Esophagus muscularis mucosa (tissue), 4 donors: ENCODE measurements at regions not wholly inside any gene's neighbourhood (a gene's known extent, or its start where the extent isn't known, plus 50 kb on each side); places are given as distances from the start of the nearest gene placed in this dataset.

Experiments
- DNase-seq: peaks from one replicate; pipeline ENCODE4 v3.0.0-alpha.2; 2017; ENCODE audit errors: extremely low spot score
- H3K27ac ChIP-seq, 4 donors: fragments of 200-600 bp; sonication (generic); replicated peaks in 1 of 4; 1 replicate in 3 of 4; 2 replicates in 1 of 4; pipeline ENCODE4 v1.5.1; 2016 to 2019; ENCODE audit warnings: mild to moderate bottlenecking in 1 of 4
- H3K27me3 ChIP-seq, 4 donors: fragments of 200-600 bp; sonication (generic); one replicate each; pipeline versions ENCODE4 v1.5.1 to v1.6.0; 2016 to 2019
- H3K36me3 ChIP-seq, 4 donors: fragments of 200-600 bp; sonication (generic); one replicate each; pipeline ENCODE4 v1.5.1; 2016 to 2019
- H3K4me1 ChIP-seq, 4 donors: fragments of 200-600 bp; sonication (generic); one replicate each; pipeline ENCODE4 v1.5.1; 2016 to 2019
- H3K4me3 ChIP-seq, 4 donors: fragments of 200-600 bp; sonication (generic); 1 replicate in 2 of 4; 2 replicates in 2 of 4; pipeline ENCODE4 v1.5.1; 2016 to 2019; ENCODE audit warnings: mild to moderate bottlenecking in 4 of 4, moderate library complexity in 1 of 4
- H3K9me3 ChIP-seq, 4 donors: fragments of 200-600 bp; sonication (generic); 1 replicate in 3 of 4; 2 replicates in 1 of 4; pipeline ENCODE4 v1.5.1; 2016 to 2019
- CTCF ChIP-seq, 3 experiments: fragments of 200-600 bp in 2 of 3; fragments of 450-650 bp in 1 of 3; sonication (generic) in 2 of 3; IDR thresholded peaks; one replicate each; pipeline ENCODE4 v1.5.1; 2017 to 2019; ENCODE audit warnings: antibody characterized with exemption in 3 of 3, mild to moderate bottlenecking in 2 of 3, moderate library complexity in 1 of 3
- EP300 ChIP-seq: sonication (generic); formaldehyde crosslinking; IDR thresholded peaks from one replicate; pipeline ENCODE4 v1.6.1; 2017; ENCODE audit warnings: antibody characterized with exemption
- POLR2A ChIP-seq: fragments of 450-650 bp; IDR thresholded peaks from one replicate; pipeline ENCODE4 v1.6.1; 2017; ENCODE audit warnings: antibody characterized with exemption, moderate library complexity, mild to moderate bottlenecking, low read depth
- POLR2AphosphoS5 ChIP-seq, 2 donors: sonication (generic); formaldehyde crosslinking; IDR thresholded peaks; one replicate each; pipeline ENCODE4 v1.6.1; 2017; ENCODE audit warnings: antibody characterized with exemption in 2 of 2
- WGBS: methylation state at CpG from one replicate; pipeline ENCODE4 v1.1.5; 2018; 5-methylcytosine and 5-hydroxymethylcytosine counted together
- intact Hi-C: fragments of 100-400 bp; cut with DNase I; formaldehyde crosslinking; loops from one replicate; pipeline ENCODE4 v1.15.1; 2023

- H3K27me3 ChIP-seq = peaks cover 0 to 17% (median 0%) of the 10 kb centered on the region in 4 donors
- intact Hi-C loops = no loop called here
- no peak overlapping the region for H3K27ac ChIP-seq
- no peaks in the 10 kb centered on the region for H3K9me3 ChIP-seq
- H3K36me3 ChIP-seq = no peaks in the 10 kb centered on the region
- no peaks in the 10 kb centered on the region for H3K4me1 ChIP-seq
- no peak for DNase-seq
- 75% methylated on average over 16 of the region's 21 CpGs for WGBS
- TF ChIP-seq CTCF (IDR thresholded peaks at IDR 0.05) = no peak
- TF ChIP-seq EP300 = no peak
- H3K4me3 ChIP-seq = no peak overlapping the region
Observed at GRCh38 chr22:48740086-48740730, 1087.5 kb downstream of the BRD1 start.

DNA sequence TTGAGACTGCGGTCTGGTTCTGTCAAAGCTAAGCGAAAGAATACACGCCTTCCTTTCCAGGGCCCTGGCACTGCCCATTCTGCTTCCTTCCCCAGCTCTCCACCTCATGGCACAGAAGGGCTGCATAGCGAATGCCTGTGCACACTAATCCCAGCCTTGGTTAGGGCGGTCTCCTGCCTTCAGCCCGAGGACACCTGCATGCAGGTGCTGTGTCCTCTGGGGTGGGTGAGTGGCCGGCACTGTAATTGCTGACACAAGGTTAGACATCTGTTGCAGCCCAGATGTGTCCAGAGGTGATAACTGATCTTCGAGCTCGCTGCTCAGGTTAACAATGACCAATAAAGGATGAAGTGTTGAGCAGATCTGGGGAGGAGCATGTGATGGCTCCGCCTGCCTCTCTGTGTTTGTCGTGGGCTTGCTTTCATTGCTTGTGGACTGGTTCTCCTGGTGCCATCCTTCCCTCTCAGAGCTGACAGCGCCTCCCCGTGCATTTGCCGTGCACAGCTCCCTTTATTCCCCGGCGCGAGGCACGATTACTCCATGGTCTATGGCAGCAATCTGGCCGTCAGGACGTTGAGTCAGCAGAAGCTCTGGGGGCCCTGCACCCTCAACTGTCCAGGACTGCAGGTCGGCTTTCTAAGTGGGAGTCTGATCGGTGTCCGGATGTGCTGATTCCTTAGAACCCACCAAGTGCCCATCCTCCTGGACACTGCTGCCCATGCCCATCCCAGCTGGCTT, 1088.2 kb downstream of the BRD1 start:
- Histone ChIP-seq H3K4me3 (no peak overlapping the region), H3K27me3 (peaks cover 0 to 17% (median 0%) of the 10 kb centered on the region in 4 donors), H3K9me3 (no peaks in the 10 kb centered on the region), H3K4me1 (no peaks in the 10 kb centered on the region), H3K27ac (no peak overlapping the region), H3K36me3 (no peaks in the 10 kb centered on the region)
- WGBS = 88% methylated on average over 23 of the region's 23 CpGs
- no peak for DNase-seq
- intact Hi-C loops = no loop called here
- no peak for TF ChIP-seq EP300
- TF ChIP-seq POLR2A = no peak
- TF ChIP-seq POLR2AphosphoS5 (IDR thresholded peaks at IDR 0.05) = no peak

DNA sequence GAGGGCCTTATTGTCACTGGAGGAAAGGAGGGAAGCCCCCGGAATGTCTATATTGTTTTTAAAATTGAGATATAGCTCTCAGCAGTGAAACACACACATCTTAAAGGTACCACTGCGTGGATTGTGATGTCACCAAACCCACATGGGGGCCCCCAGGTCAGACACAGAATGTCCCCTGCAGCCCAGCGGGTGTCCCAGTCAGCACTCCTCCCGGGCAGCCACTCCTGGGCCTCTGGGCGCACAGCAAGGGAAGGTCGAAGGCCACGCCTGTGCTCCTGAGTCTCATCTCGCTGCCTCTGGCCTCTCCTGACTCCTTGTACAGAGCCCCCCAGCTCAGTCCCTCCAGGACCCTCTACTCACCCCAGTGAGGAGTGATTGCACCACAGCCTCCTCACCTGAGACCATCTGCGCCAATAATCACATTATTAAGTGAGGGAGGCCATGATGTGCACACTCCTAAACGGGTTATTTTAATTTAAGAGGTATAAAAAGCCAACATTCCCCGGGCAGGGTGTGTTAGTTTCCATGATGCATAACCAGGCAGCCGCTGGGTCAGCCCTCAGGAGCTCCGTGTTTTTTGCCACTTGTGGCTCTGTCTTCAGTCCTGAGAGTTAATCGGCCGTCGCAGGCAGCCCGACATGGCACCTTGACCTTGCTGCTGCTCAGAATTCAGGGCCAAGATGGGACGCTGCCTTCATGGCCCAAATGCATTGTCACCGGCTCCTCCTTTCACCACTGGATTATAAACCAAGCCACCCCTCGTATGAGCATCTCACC, 1089.3 kb downstream of the BRD1 start:
- no peak for TF ChIP-seq CTCF (IDR thresholded peaks at IDR 0.05)
- TF ChIP-seq POLR2AphosphoS5 (IDR thresholded peaks at IDR 0.05) = no peak
- no peak for TF ChIP-seq POLR2A
- TF ChIP-seq EP300 = no peak
- no peaks in the 10 kb centered on the region for H3K4me1 ChIP-seq
- DNase-seq = no peak
- intact Hi-C loops = no loop called here
- peaks cover 0 to 17% (median 0%) of the 10 kb centered on the region in 4 donors for H3K27me3 ChIP-seq
- H3K4me3 ChIP-seq = no peak overlapping the region
- 89% methylated on average over 20 of the region's 20 CpGs for WGBS
- no peaks in the 10 kb centered on the region for H3K36me3 ChIP-seq
- H3K27ac ChIP-seq = no peak overlapping the region
- H3K9me3 ChIP-seq = no peaks in the 10 kb centered on the region

DNA sequence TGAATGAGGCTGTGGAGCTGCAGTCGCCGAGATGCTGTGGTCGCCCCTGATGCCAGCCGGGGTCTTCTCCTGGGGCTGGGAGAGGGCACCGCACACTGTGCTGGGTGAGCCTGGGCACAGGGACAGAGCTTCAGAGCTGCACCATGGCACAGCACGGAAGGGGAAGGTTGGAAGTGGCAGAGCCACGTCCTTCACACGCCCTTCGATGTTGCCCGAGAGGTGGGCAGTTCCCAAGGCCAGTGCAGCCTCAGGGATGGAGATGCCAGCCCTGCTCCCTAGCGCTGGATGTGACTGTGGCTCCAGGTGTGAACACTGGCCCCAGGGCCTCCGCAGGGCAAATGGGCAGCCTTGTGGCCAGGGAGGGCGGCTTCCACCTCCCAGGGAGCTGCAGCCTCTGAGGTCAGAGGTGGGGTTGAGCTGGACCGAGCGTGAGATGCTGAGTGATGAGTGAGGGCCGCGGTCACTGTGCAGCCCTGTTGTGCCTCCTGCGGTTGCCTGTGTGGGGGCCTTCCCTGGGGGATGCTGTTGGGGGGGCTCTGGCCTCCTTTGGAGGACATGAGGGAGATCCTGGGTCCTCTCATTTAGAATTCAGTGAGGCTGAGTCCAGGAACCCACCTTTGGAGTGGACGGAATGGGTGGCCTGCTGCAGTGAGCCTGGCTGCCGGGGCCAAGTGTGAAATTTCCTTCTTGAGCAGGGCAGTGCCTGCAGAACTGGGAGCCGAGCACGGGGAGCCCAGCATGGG, 1090.0 kb downstream of the BRD1 start:
- no peaks in the 10 kb centered on the region for H3K36me3 ChIP-seq
- intact Hi-C loops = no loop called here
- H3K27me3 ChIP-seq = peaks cover 0 to 17% (median 0%) of the 10 kb centered on the region in 4 donors
- H3K27ac ChIP-seq = no peak overlapping the region
- no peaks in the 10 kb centered on the region for H3K9me3 ChIP-seq
- TF ChIP-seq POLR2AphosphoS5 (IDR thresholded peaks at IDR 0.05) (no peak), EP300 (no peak), CTCF (IDR thresholded peaks at IDR 0.05) (no peak), POLR2A (no peak)
- no peak for DNase-seq
- H3K4me1 ChIP-seq = no peaks in the 10 kb centered on the region
- no peak overlapping the region for H3K4me3 ChIP-seq
- WGBS = 76% methylated on average over 5 of the region's 22 CpGs
